PC-3 (cell line): ENCODE measurements at regions not wholly inside any gene's neighbourhood (a gene's known extent, or its start where the extent isn't known, plus 50 kb on each side); places are given as distances from the start of the nearest gene placed in this dataset.

Experiments used
- ATAC-seq: fragments of 200-7000 bp; cut with Tn5 transposase; 2 replicates; pipeline ENCODE4 v1.9.1; 2020; ENCODE audit warnings: mild to moderate bottlenecking, moderate library complexity
- BruUV-seq: library from RNA; stranded (reverse); fragments of 400-500 nt; replicated peaks from 2 replicates; lab custom pipeline; 2021; lab: Mats Ljungman, UMichigan
- CTCF ChIA-PET: fragments of 300-600 bp; sonication (Branson Sonifier 250); formaldehyde crosslinking; loops from one replicate; lab custom pipeline; 2022; ENCODE audit warnings: antibody characterized with exemption; lab: Charles Lee
- POLR2A ChIA-PET: fragments of 300-600 bp; sonication (Branson Sonifier 250); formaldehyde crosslinking; loops from one replicate; lab custom pipeline; 2022; ENCODE audit warnings: antibody characterized with exemption; ENCODE audit not compliant: unreplicated experiment; lab: Charles Lee
- DNase-seq: peaks from one replicate; pipeline ENCODE4 v3.0.0-alpha.2; 2015
- H2AFZ ChIP-seq: fragments of 300-600 bp; sonication (generic); 2 replicates; pipeline ENCODE4 v1.6.0; 2016; ENCODE audit warnings: antibody characterized with exemption, low read length
- H3F3A ChIP-seq: fragments of 300-600 bp; sonication (generic); one replicate; pipeline ENCODE4 v1.6.0; 2017; ENCODE audit warnings: antibody characterized with exemption, low read length, control low read depth, mild to moderate bottlenecking; ENCODE audit not compliant: unreplicated experiment
- H3K27ac ChIP-seq: fragments of 300-600 bp; sonication (generic); 2 replicates; pipeline ENCODE4 v1.5.1; 2016; ENCODE audit warnings: mild to moderate bottlenecking, low read length
- H3K27me3 ChIP-seq: fragments of 300-600 bp; sonication (generic); 2 replicates; pipeline ENCODE4 v1.6.1; 2016; ENCODE audit warnings: low read length, mixed read lengths
- H3K36me3 ChIP-seq: fragments of 300-600 bp; sonication (generic); 2 replicates; pipeline ENCODE4 v1.6.1; 2016; ENCODE audit warnings: low read depth, mixed run types, low read length, mixed read lengths
- H3K4me1 ChIP-seq: fragments of 300-600 bp; sonication (generic); 2 replicates; pipeline ENCODE4 v1.5.1; 2016; ENCODE audit warnings: low read length; ENCODE audit not compliant: insufficient read depth
- H3K4me2 ChIP-seq: fragments of 300-600 bp; sonication (generic); 2 replicates; pipeline ENCODE4 v1.6.0; 2016; ENCODE audit warnings: low read length
- H3K4me3 ChIP-seq: fragments of 300-600 bp; sonication (generic); 2 replicates; pipeline ENCODE4 v1.5.1; 2016; ENCODE audit warnings: mild to moderate bottlenecking, low read length, mixed read lengths
- H3K79me2 ChIP-seq: fragments of 300-600 bp; sonication (generic); 2 replicates; pipeline ENCODE4 v1.6.1; 2017; ENCODE audit warnings: low read length, mixed read lengths
- H3K9ac ChIP-seq: fragments of 300-600 bp; sonication (generic); 2 replicates; pipeline ENCODE4 v1.6.0; 2016; ENCODE audit warnings: mild to moderate bottlenecking, low read length
- H3K9me2 ChIP-seq: fragments of 300-600 bp; sonication (generic); replicated peaks from 2 replicates; pipeline ENCODE4 v1.6.1; 2016; ENCODE audit warnings: mixed run types, low read length, mixed read lengths
- H3K9me3 ChIP-seq: fragments of 300-600 bp; sonication (generic); 2 replicates; pipeline ENCODE4 v1.6.1; 2016; ENCODE audit warnings: low read length, mixed read lengths
- H4K20me1 ChIP-seq: fragments of 300-600 bp; sonication (generic); 2 replicates; pipeline ENCODE4 v1.6.1; 2016; ENCODE audit warnings: low read length, mixed read lengths
- CTCF ChIP-seq: fragments of 300-600 bp; sonication (generic); conservative IDR thresholded peaks from 2 replicates; pipeline ENCODE4 v1.5.1; 2017; ENCODE audit warnings: antibody characterized with exemption, low read depth, mild to moderate bottlenecking, low read length
- EZH2 ChIP-seq: fragments of 300-600 bp; sonication (generic); IDR thresholded peaks from one replicate; pipeline ENCODE4 v1.6.1; 2017; ENCODE audit warnings: antibody characterized with exemption, mild to moderate bottlenecking, low read length; ENCODE audit not compliant: unreplicated experiment
- EZH2phosphoT487 ChIP-seq: fragments of 300-600 bp; sonication (generic); IDR thresholded peaks from 2 replicates; pipeline ENCODE4 v1.6.1; 2018; ENCODE audit warnings: mild to moderate bottlenecking, antibody characterized with exemption, low read length, borderline replicate concordance
- intact Hi-C: fragments of 100-400 bp; cut with micrococcal nuclease; formaldehyde crosslinking; loops from 2 replicates; pipeline ENCODE4 v1.9.0; 2023

DNA sequence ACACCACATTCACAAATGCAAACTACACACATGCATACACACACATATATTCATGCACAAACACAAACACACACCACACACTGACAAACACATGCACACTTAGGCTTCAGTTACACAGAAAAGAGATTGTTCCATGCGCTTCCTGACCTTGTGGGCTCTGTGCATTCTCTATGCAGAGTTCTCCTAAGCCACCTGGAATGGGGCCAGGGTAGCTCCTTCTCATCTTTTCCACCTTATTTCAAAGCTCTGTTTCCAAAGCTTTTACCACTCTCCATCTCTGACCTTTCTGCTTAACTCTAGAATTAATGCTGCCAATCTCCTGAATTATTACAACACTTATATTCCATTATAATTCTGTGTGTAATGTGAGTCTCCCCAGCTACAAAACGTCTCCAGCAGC, 522.3 kb upstream of the MYT1L start:
- Histone ChIP-seq H3K4me3 (no peak overlapping the region), H4K20me1 (no peaks in the 10 kb centered on the region), H3K27me3 (peaks cover 17% of the 10 kb centered on the region; the same call in 1 of the 2 replicates), H2AFZ (no peak overlapping the region), H3K4me2 (no peak overlapping the region), H3K9me3 (no peaks in the 10 kb centered on the region), H3K9ac (no peak overlapping the region), H3K36me3 (no peaks in the 10 kb centered on the region), H3K79me2 (no peaks in the 10 kb centered on the region), H3K27ac (no peak overlapping the region), H3K4me1 (no peaks in the 10 kb centered on the region), H3K9me2 (no peaks in the 10 kb centered on the region), H3F3A (no peaks in the 10 kb centered on the region)
- ATAC-seq (no peak), DNase-seq (no peak)
- ChIA-PET CTCF (no interaction called here), POLR2A (no interaction called here)
- intact Hi-C loops: no loop called here
- no TSS peak for BruUV-seq
- TF ChIP-seq EZH2 (no peak), EZH2phosphoT487 (no peak), CTCF (no peak)

GRCh38 chr2:2851806-2852777, 521.0 kb upstream of the MYT1L start:
- no peaks in the 10 kb centered on the region for H3K36me3 ChIP-seq
- H3K4me3 ChIP-seq: no peak overlapping the region
- no peak overlapping the region for H3K9ac ChIP-seq
- H3K27ac ChIP-seq: no peak overlapping the region
- H3K9me2 ChIP-seq: no peaks in the 10 kb centered on the region
- H3K27me3 ChIP-seq: peaks cover 17% of the 10 kb centered on the region; the same call in 1 of the 2 replicates
- H3K4me1 ChIP-seq: no peaks in the 10 kb centered on the region
- no peak overlapping the region for H3K4me2 ChIP-seq
- CTCF ChIA-PET: no interaction called here
- no peak overlapping the region for H2AFZ ChIP-seq
- DNase-seq: no peak
- no peaks in the 10 kb centered on the region for H3K9me3 ChIP-seq
- POLR2A ChIA-PET: no interaction called here
- no peaks in the 10 kb centered on the region for H3F3A ChIP-seq
- no TSS peak for BruUV-seq
- no peak for TF ChIP-seq EZH2phosphoT487
- no peak for TF ChIP-seq CTCF
- TF ChIP-seq EZH2: no peak
- ATAC-seq: no peak
- H3K79me2 ChIP-seq: no peaks in the 10 kb centered on the region
- no peaks in the 10 kb centered on the region for H4K20me1 ChIP-seq
- intact Hi-C loops: no loop called here

GRCh38 chr2:2851316-2851715, 520.2 kb upstream of the MYT1L start:
- Histone ChIP-seq H4K20me1 (no peaks in the 10 kb centered on the region), H3K27ac (no peak overlapping the region), H3K4me2 (no peak overlapping the region), H3K9me2 (no peaks in the 10 kb centered on the region), H3K79me2 (no peaks in the 10 kb centered on the region), H3K36me3 (no peaks in the 10 kb centered on the region), H3K4me3 (no peak overlapping the region), H3F3A (no peaks in the 10 kb centered on the region), H3K27me3 (peaks cover 17% of the 10 kb centered on the region; the same call in 1 of the 2 replicates), H3K9ac (no peak overlapping the region), H3K9me3 (no peaks in the 10 kb centered on the region), H2AFZ (no peak overlapping the region), H3K4me1 (no peaks in the 10 kb centered on the region)
- no peak for ATAC-seq
- BruUV-seq: no TSS peak
- intact Hi-C loops: no loop called here
- no peak for TF ChIP-seq CTCF
- TF ChIP-seq EZH2: no peak
- TF ChIP-seq EZH2phosphoT487: no peak
- DNase-seq: no peak
- POLR2A ChIA-PET: no interaction called here
- CTCF ChIA-PET: no interaction called here
